GM12878 (cell line): ENCODE measurements at regions not wholly inside any gene's neighbourhood (a gene's known extent, or its start where the extent isn't known, plus 50 kb on each side); places are given as distances from the start of the nearest gene placed in this dataset.

Experiments used
- ATAC-seq: fragments of 200-7000 bp; cut with Tn5 transposase; 3 replicates; pipeline ENCODE4 v1.9.1; 2020; ENCODE audit warnings: mild to moderate bottlenecking, moderate library complexity
- BruUV-seq: library from RNA; stranded (reverse); fragments of 400-500 nt; replicated peaks from 2 replicates; lab custom pipeline; 2021; lab: Mats Ljungman, UMichigan
- CTCF ChIA-PET: fragments of 300-600 bp; sonication (Branson Sonifier 250); formaldehyde crosslinking; extraction: SDS; loops from one replicate; lab custom pipeline; 2021; ENCODE audit warnings: inconsistent platforms; lab: Yijun Ruan, JAX
- POLR2A ChIA-PET: fragments of 350-600 bp; formaldehyde crosslinking; extraction: SDS; loops from one replicate; lab custom pipeline; 2021; ENCODE audit warnings: inconsistent platforms; lab: Charles Lee
- RAD21 ChIA-PET: fragments of 300-600 bp; sonication (Branson Sonifier 250); formaldehyde crosslinking; loops from one replicate; lab custom pipeline; 2023; ENCODE audit warnings: antibody characterized with exemption; ENCODE audit not compliant: unreplicated experiment; lab: Charles Lee
- SMC1A ChIA-PET: fragments of 300-600 bp; sonication (Branson Sonifier 250); formaldehyde crosslinking; loops from one replicate; lab custom pipeline; 2023; ENCODE audit not compliant: unreplicated experiment, uncharacterized antibody; lab: Charles Lee
- DNase-seq: peaks from one replicate; pipeline ENCODE4 v3.0.0-alpha.2; 2011; ENCODE audit warnings: low read depth, low spot score
- FAIRE-seq: peaks from 3 replicates; lab custom pipeline; 2011; peaks lifted over from hg19 to GRCh38; lab: Jason Lieb, UNC
- H2AFZ ChIP-seq: 2 replicates; pipeline ENCODE4 v1.6.0; 2011; ENCODE audit warnings: low read depth, low read length, control low read depth; ENCODE audit not compliant: control insufficient read depth
- H3K27ac ChIP-seq: 2 replicates; pipeline ENCODE4 v1.5.1; 2011; ENCODE audit warnings: control low read depth; ENCODE audit not compliant: control insufficient read depth, insufficient read depth
- H3K27me3 ChIP-seq, 2 experiments: replicated peaks in 1 of 2; 2 replicates each; pipeline versions ENCODE4 v1.6.0 to v1.6.1; 2011; ENCODE audit warnings: low read length in 1 of 2; ENCODE audit not compliant: control insufficient read depth in 2 of 2, insufficient read depth in 2 of 2
- H3K36me3 ChIP-seq, 2 experiments: 2 replicates each; pipeline ENCODE4 v1.5.1; 2011; ENCODE audit warnings: low read length in 1 of 2; ENCODE audit not compliant: control insufficient read depth in 2 of 2, insufficient read depth in 2 of 2
- H3K4me1 ChIP-seq: 2 replicates; pipeline ENCODE4 v1.6.1; 2011; ENCODE audit warnings: mild to moderate bottlenecking, low read length, moderate library complexity, mixed read lengths; ENCODE audit not compliant: control insufficient read depth, insufficient read depth
- H3K4me2 ChIP-seq: 2 replicates; pipeline ENCODE4 v1.6.0; 2011; ENCODE audit warnings: control low read depth; ENCODE audit not compliant: control insufficient read depth, insufficient read depth
- H3K4me3 ChIP-seq: fragments of 200-600 bp; sonication (generic); 2 replicates; pipeline ENCODE4 v1.5.1; 2016
- H3K79me2 ChIP-seq: 2 replicates; pipeline ENCODE4 v1.6.0; 2011; ENCODE audit warnings: low read length; ENCODE audit not compliant: control insufficient read depth, insufficient read depth
- H3K9ac ChIP-seq: 2 replicates; pipeline ENCODE4 v1.8.0; 2011; ENCODE audit warnings: low read length, control low read depth, mixed read lengths; ENCODE audit not compliant: control insufficient read depth, insufficient read depth
- H3K9me3 ChIP-seq: replicated peaks from 3 replicates; pipeline ENCODE4 v1.5.1; 2011; ENCODE audit warnings: mild to moderate bottlenecking, low read length; ENCODE audit not compliant: control insufficient read depth, insufficient read depth
- H4K20me1 ChIP-seq: 2 replicates; pipeline ENCODE4 v1.6.0; 2011; ENCODE audit not compliant: control insufficient read depth, insufficient read depth
- FOXK2 ChIP-seq: fragments of 450-650 bp; IDR thresholded peaks from 2 replicates; pipeline ENCODE4 v1.6.1; 2017; ENCODE audit warnings: mild to moderate bottlenecking, moderate library complexity
- FOXM1 ChIP-seq: IDR thresholded peaks from 2 replicates; pipeline ENCODE4 v1.6.1; 2012; ENCODE audit warnings: low read depth, mild to moderate bottlenecking, inconsistent platforms, low read length, moderate library complexity
- PAX5 ChIP-seq: IDR thresholded peaks from 2 replicates; pipeline ENCODE4 v1.6.1; 2011; ENCODE audit warnings: low read depth, low read length, borderline replicate concordance
- RCOR1 ChIP-seq: conservative IDR thresholded peaks from 2 replicates; pipeline ENCODE4 v1.6.1; 2012; ENCODE audit warnings: low read depth, low read length, improper control_type of control experiment
- RELB ChIP-seq: fragments of 450-650 bp; IDR thresholded peaks from 2 replicates; pipeline ENCODE4 v1.6.1; 2017; ENCODE audit warnings: low read depth, mild to moderate bottlenecking, moderate library complexity
- SREBF1 ChIP-seq: IDR thresholded peaks from 2 replicates; pipeline ENCODE4 v1.6.1; 2012; ENCODE audit warnings: mild to moderate bottlenecking, low read length
- USF1 ChIP-seq: IDR thresholded peaks from 2 replicates; pipeline ENCODE4 v1.6.1; 2011; ENCODE audit warnings: borderline replicate concordance, low read depth, mild to moderate bottlenecking, moderate library complexity, mixed read lengths, low read length; ENCODE audit not compliant: insufficient read depth; ENCODE audit errors: extremely low read length
- ZBTB4 ChIP-seq: fragments of 450-650 bp; formaldehyde crosslinking; IDR thresholded peaks from 2 replicates; pipeline ENCODE4 v1.4.0; 2022; ENCODE audit warnings: mild to moderate bottlenecking, moderate library complexity
- WGBS: methylation state at CpG from one replicate; pipeline ENCODE4 v1.1.6; 2016; ENCODE audit warnings: low lambda C conversion rate; ENCODE audit not compliant: insufficient replicate concordance, insufficient coverage; ENCODE audit errors: missing lambda C conversion rate; 5-methylcytosine and 5-hydroxymethylcytosine counted together
- in situ Hi-C: fragments of 300-500 bp; cut with MboI; formaldehyde crosslinking; loops from 9 replicates; pipeline ENCODE4 v1.14.3; 2018; ENCODE audit warnings: mixed read lengths
- intact Hi-C: fragments of 100-400 bp; cut with micrococcal nuclease; formaldehyde crosslinking; loops from one replicate; pipeline ENCODE4 v1.14.2; 2022; ENCODE audit not compliant: unreplicated experiment
- TF ChIP-seq, protein P1 (sequence below): fragments of 450-650 bp; conservative IDR thresholded peaks from 2 replicates; pipeline ENCODE4 v1.6.1; 2017; ENCODE audit warnings: mild to moderate bottlenecking, moderate library complexity

GRCh38 chr6:20334334-20334733 is 67.3 kb upstream of the E2F3 start:
- in situ Hi-C loops, result no loop called here
- no TSS peak for BruUV-seq
- no peak for DNase-seq
- Histone ChIP-seq H3K4me2 (no peak overlapping the region), H4K20me1 (no peaks in the 10 kb centered on the region), H3K9me3 (no peaks in the 10 kb centered on the region; the same call in 2 of the 3 replicates)
- ATAC-seq, result no peak
- ChIA-PET CTCF (interaction anchor here (1.0 kb wide), 1 partner anchor 194 kb away, joined by 5 read pairs; no protein-coding TSS in a partner anchor), SMC1A (interaction anchor here (0.8 to 2.3 kb wide), 3 partner anchors 8 to 14 kb away, joined by 3 to 10 read pairs (median 3); no protein-coding TSS in a partner anchor)
- WGBS, result 64% methylated on average over 8 of the region's 8 CpGs
- TF ChIP-seq USF1 (peak; percentile 31), FOXK2 (no peak)
- TF ChIP-seq, all 136 proteins: peak for 1
- no peaks in the 10 kb centered on the region for H3K79me2 ChIP-seq
- H3K36me3 ChIP-seq, result no peaks in the 10 kb centered on the region
- no peaks in the 10 kb centered on the region for H3K27me3 ChIP-seq
- no peak overlapping the region for H3K27ac ChIP-seq
- FAIRE-seq, result no peak
- no peaks in the 10 kb centered on the region for H3K4me1 ChIP-seq
- H3K4me3 ChIP-seq, result no peak overlapping the region
- H2AFZ ChIP-seq, result no peak overlapping the region
- ChIA-PET POLR2A (no interaction called here), RAD21 (no interaction called here)
- intact Hi-C loops, result no loop called here
- no peak overlapping the region for H3K9ac ChIP-seq

GRCh38 chr6:20334962-20335361 is 66.7 kb upstream of the E2F3 start:
- Histone ChIP-seq H3K4me2 (no peak overlapping the region), H2AFZ (no peak overlapping the region), H3K4me3 (no peak overlapping the region), H3K4me1 (no peaks in the 10 kb centered on the region), H3K27me3 (no peaks in the 10 kb centered on the region), H3K27ac (no peak overlapping the region), H4K20me1 (no peaks in the 10 kb centered on the region), H3K9me3 (no peaks in the 10 kb centered on the region; the same call in 2 of the 3 replicates), H3K9ac (no peak overlapping the region), H3K36me3 (no peaks in the 10 kb centered on the region), H3K79me2 (no peaks in the 10 kb centered on the region)
- ChIA-PET SMC1A (interaction anchor here (0.7 to 2.3 kb wide), 5 partner anchors 8 to 31 kb away, joined by 3 to 10 read pairs (median 3); no protein-coding TSS in a partner anchor), RAD21 (no interaction called here), POLR2A (no interaction called here), CTCF (interaction anchor here (1.0 to 3.3 kb wide), 2 partner anchors 13 to 193 kb away, joined by 5 to 10 read pairs; no protein-coding TSS in a partner anchor)
- ATAC-seq (no peak), FAIRE-seq (no peak), DNase-seq (no peak)
- in situ Hi-C loops, result no loop called here
- 89% methylated on average over 1 of the region's 1 CpG for WGBS
- TF ChIP-seq ZBTB4 (CRISPR knock-in tag) (no peak), FOXM1 (no peak), RCOR1 (no peak), PAX5 (no peak), SREBF1 (no peak), RELB (no peak)
- TF ChIP-seq, protein P1, sequence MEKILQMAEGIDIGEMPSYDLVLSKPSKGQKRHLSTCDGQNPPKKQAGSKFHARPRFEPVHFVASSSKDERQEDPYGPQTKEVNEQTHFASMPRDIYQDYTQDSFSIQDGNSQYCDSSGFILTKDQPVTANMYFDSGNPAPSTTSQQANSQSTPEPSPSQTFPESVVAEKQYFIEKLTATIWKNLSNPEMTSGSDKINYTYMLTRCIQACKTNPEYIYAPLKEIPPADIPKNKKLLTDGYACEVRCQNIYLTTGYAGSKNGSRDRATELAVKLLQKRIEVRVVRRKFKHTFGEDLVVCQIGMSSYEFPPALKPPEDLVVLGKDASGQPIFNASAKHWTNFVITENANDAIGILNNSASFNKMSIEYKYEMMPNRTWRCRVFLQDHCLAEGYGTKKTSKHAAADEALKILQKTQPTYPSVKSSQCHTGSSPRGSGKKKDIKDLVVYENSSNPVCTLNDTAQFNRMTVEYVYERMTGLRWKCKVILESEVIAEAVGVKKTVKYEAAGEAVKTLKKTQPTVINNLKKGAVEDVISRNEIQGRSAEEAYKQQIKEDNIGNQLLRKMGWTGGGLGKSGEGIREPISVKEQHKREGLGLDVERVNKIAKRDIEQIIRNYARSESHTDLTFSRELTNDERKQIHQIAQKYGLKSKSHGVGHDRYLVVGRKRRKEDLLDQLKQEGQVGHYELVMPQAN, result no peak
- no TSS peak for BruUV-seq
- intact Hi-C loops, result no loop called here
